ENCODE measurements at regions not wholly inside any gene's neighbourhood (a gene's known extent, or its start where the extent isn't known, plus 50 kb on each side); places are given as distances from the start of the nearest gene placed in this dataset.
A peak's percentile ranks its signal among the peaks of the same experiment; 100 is the strongest.
"Not testable (repeated sequence)": the region's sequence is repeated elsewhere in the genome, so short reads cannot be mapped to it uniquely, and the experiment has no call there.

GRCh38 chr10:32217216-32217615, 129.7 kb downstream of the EPC1 start:
- peak; percentile 12 for DNase-seq

- peak; percentile 13 for DNase-seq
These were observed 133.1 kb downstream of the EPC1 start for GRCh38 chr10:32213838-32214237.

- no peak for DNase-seq
These were observed 136.0 kb downstream of the EPC1 start for GRCh38 chr10:32211046-32211363.

- peak; percentile 35 for DNase-seq
These were observed 136.5 kb downstream of the EPC1 start for GRCh38 chr10:32210306-32211045.

GRCh38 chr10:32208005-32208404, 139.0 kb downstream of the EPC1 start:
- DNase-seq: not testable (repeated sequence)

- peak; percentile 58 for DNase-seq
These were observed 139.4 kb downstream of the EPC1 start for GRCh38 chr10:32207544-32207943.

- no peak for DNase-seq
These were observed 141.3 kb downstream of the EPC1 start for GRCh38 chr10:32205670-32206069.

GRCh38 chr10:32204606-32205005, 142.4 kb downstream of the EPC1 start:
- DNase-seq: no peak

GRCh38 chr10:32199714-32200394, 143.6 kb upstream of the KIF5B start:
- no peak for DNase-seq

- DNase-seq: no peak
These were observed 141.2 kb upstream of the KIF5B start for GRCh38 chr10:32197423-32197822.

GRCh38 chr10:32190890-32191491, 134.8 kb upstream of the KIF5B start:
- DNase-seq: peak; percentile 15

GRCh38 chr10:32189400-32190084, 133.3 kb upstream of the KIF5B start:
- DNase-seq: peak; percentile 23

- not testable (repeated sequence) for DNase-seq
These were observed 132.4 kb upstream of the KIF5B start for GRCh38 chr10:32188601-32189000.

- no peak for DNase-seq
These were observed 131.5 kb upstream of the KIF5B start for GRCh38 chr10:32187686-32188085.

GRCh38 chr10:32183652-32184051, 127.4 kb upstream of the KIF5B start:
- not testable (repeated sequence) for DNase-seq

GRCh38 chr10:32182476-32182875, 126.3 kb upstream of the KIF5B start:
- no peak for DNase-seq

GRCh38 chr10:32180390-32181280, 124.4 kb upstream of the KIF5B start:
- no peak for DNase-seq

- no peak for DNase-seq
These were observed 123.6 kb upstream of the KIF5B start for GRCh38 chr10:32179836-32180235.

GRCh38 chr10:32177594-32177993, 121.4 kb upstream of the KIF5B start:
- not testable (repeated sequence) for DNase-seq

GRCh38 chr10:32175629-32176028, 119.4 kb upstream of the KIF5B start:
- DNase-seq: no peak

GRCh38 chr10:32174349-32174893, 118.2 kb upstream of the KIF5B start:
- DNase-seq: no peak

GRCh38 chr10:32171204-32171603, 115.0 kb upstream of the KIF5B start:
- DNase-seq: peak; percentile 73

Data from NCI-H146 (cell line).